ENCODE measurements at regions not wholly inside any gene's neighbourhood (a gene's known extent, or its start where the extent isn't known, plus 50 kb on each side); places are given as distances from the start of the nearest gene placed in this dataset.

DNA sequence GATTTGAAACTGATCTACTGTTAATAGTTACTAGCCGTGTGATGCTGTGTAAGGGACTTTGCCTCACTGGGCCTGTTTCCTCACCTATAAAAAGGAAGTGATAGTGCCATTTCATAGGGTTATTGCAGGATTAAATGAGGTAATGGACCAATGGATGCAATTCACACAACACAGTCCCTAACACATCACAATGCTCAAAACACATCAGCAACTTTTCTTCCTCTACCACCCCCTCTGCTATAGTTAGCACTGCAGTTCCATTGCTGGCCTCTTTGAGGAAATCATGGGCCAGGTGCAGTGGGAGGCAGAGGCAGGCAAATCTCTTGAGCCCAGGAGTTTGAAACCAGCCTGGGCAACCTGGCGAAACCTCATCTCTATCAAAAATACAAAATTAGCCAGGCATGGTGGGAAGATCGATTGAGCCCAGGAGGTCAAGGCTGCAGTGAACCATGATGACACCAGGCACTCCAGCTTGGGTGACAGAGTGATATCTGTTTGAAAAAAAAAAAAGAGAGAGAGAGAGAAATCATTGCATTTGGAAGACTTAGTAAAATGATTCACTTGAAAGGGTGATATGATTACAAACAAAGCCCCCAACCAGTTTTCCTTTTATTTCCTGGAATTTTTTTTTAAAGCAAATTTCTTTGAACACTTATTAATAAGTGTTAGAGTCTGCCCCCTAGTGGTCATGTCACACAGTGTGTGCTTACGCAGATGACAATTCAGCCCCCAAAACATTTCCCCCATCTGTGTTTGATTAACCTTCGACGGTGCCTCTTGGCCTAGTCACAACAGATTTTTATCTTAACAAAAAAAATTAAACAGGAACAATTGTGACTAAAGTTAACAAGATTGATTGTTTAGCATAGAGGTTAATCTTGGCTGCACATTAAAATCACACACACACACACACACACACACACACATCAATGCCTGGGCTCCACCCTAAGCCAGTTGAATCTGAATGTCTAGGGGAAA is 88.6 kb upstream of the BCL11A start:
- TF ChIP-seq CTCF (IDR thresholded peaks at IDR 0.05) (peak; percentile 31 to 67), POLR2A (IDR thresholded peaks at IDR 0.05) (no peak), EP300 (IDR thresholded peaks at IDR 0.05) (no peak)

Measured in suprapubic skin (tissue), 3 donors.